ENCODE measurements at regions not wholly inside any gene's neighbourhood (a gene's known extent, or its start where the extent isn't known, plus 50 kb on each side); places are given as distances from the start of the nearest gene placed in this dataset.

- dilution Hi-C loops (cut with MboI; ENCODE audit: extremely low pct_ligation_motif_present, low sequenced_read_pairs), result no loop called here
- no peak for FAIRE-seq
- TF ChIP-seq EZH2 (IDR thresholded peaks at IDR 0.05; ENCODE audit: borderline replicate concordance, low read depth, low read length, severe bottlenecking), result no peak
- Histone ChIP-seq H3K9me1 (replicated peaks; ENCODE audit: control insufficient read depth, extremely low read depth, insufficient read depth, low read length) (no peaks in the 10 kb centered on the region), H3K4me3 (replicated peaks in 1 of 3; ENCODE audit: insufficient read depth in 1 of 3, low read depth in 1 of 3, low read length in 3 of 3) (no peak overlapping the region), H2AFZ (ENCODE audit: low read depth, low read length) (no peak overlapping the region), H3K36me3 (ENCODE audit: control insufficient read depth in 2 of 2, extremely low read depth in 1 of 2, insufficient read depth in 2 of 2, low read length in 2 of 2) (no peaks in the 10 kb centered on the region), H3K27ac (ENCODE audit: insufficient read depth, low read depth, low read length) (no peak overlapping the region), H3K4me2 (ENCODE audit: insufficient read depth, low read length) (no peak overlapping the region), H3K9me3 (replicated peaks; ENCODE audit: control insufficient read depth, insufficient read depth, low read length) (no peaks in the 10 kb centered on the region), H3K9ac (replicated peaks; ENCODE audit: extremely low read depth, insufficient read depth, low read length) (no peak overlapping the region), H3K4me1 (ENCODE audit: control insufficient read depth, extremely low read depth, insufficient read depth, low read length) (no peaks in the 10 kb centered on the region), H3K79me2 (ENCODE audit: control insufficient read depth, insufficient read depth, low read length) (no peaks in the 10 kb centered on the region), H4K20me1 (replicated peaks; ENCODE audit: control insufficient read depth, extremely low read depth, insufficient read depth, low read length) (no peaks in the 10 kb centered on the region), H3K27me3 (ENCODE audit: control insufficient read depth in 2 of 2, insufficient read depth in 2 of 2, low read length in 2 of 2) (no peaks in the 10 kb centered on the region)
- no TSS peak for BruUV-seq (replicated peaks)
- intact Hi-C loops (cut with micrococcal nuclease), result no loop called here
- ChIA-PET POLR2A (no interaction called here), CTCF (no interaction called here)
- DNase-seq (ENCODE audit: low read depth, low spot score), result no peak
These were observed 296.6 kb upstream of the PCSK5 start for GRCh38 chr9:75593920-75594319.

GRCh38 chr9:75599126-75599525, 291.3 kb upstream of the PCSK5 start:
- Histone ChIP-seq H3K27ac (ENCODE audit: insufficient read depth, low read depth, low read length) (no peak overlapping the region), H3K79me2 (ENCODE audit: control insufficient read depth, insufficient read depth, low read length) (no peaks in the 10 kb centered on the region), H2AFZ (ENCODE audit: low read depth, low read length) (no peak overlapping the region), H3K36me3 (ENCODE audit: control insufficient read depth in 2 of 2, extremely low read depth in 1 of 2, insufficient read depth in 2 of 2, low read length in 2 of 2) (no peaks in the 10 kb centered on the region), H3K9me3 (replicated peaks; ENCODE audit: control insufficient read depth, insufficient read depth, low read length) (no peaks in the 10 kb centered on the region), H3K27me3 (ENCODE audit: control insufficient read depth in 2 of 2, insufficient read depth in 2 of 2, low read length in 2 of 2) (no peaks in the 10 kb centered on the region), H3K4me2 (ENCODE audit: insufficient read depth, low read length) (no peak overlapping the region), H3K9me1 (replicated peaks; ENCODE audit: control insufficient read depth, extremely low read depth, insufficient read depth, low read length) (no peaks in the 10 kb centered on the region), H3K4me3 (replicated peaks in 1 of 3; ENCODE audit: insufficient read depth in 1 of 3, low read depth in 1 of 3, low read length in 3 of 3) (no peak overlapping the region), H4K20me1 (replicated peaks; ENCODE audit: control insufficient read depth, extremely low read depth, insufficient read depth, low read length) (no peaks in the 10 kb centered on the region), H3K9ac (replicated peaks; ENCODE audit: extremely low read depth, insufficient read depth, low read length) (no peak overlapping the region), H3K4me1 (ENCODE audit: control insufficient read depth, extremely low read depth, insufficient read depth, low read length) (no peaks in the 10 kb centered on the region)
- intact Hi-C loops (cut with micrococcal nuclease), result no loop called here
- no peak for DNase-seq (ENCODE audit: low read depth, low spot score)
- POLR2A ChIA-PET, result no interaction called here
- CTCF ChIA-PET, result interaction anchor here (1.0 kb wide), 1 partner anchor 11 kb away, joined by 3 read pairs; no protein-coding TSS in a partner anchor
- no peak for TF ChIP-seq EZH2 (IDR thresholded peaks at IDR 0.05; ENCODE audit: borderline replicate concordance, low read depth, low read length, severe bottlenecking)
- no peak for FAIRE-seq
- no TSS peak for BruUV-seq (replicated peaks)
- dilution Hi-C loops (cut with MboI; ENCODE audit: extremely low pct_ligation_motif_present, low sequenced_read_pairs), result no loop called here
